AML-193 (cell line): ENCODE measurements at regions not wholly inside any gene's neighbourhood (a gene's known extent, or its start where the extent isn't known, plus 50 kb on each side); places are given as distances from the start of the nearest gene placed in this dataset.

Experiments used
- DNase-seq, 2 experiments: peaks; one replicate each; lab custom pipeline; 2025; lab: John Stamatoyannopoulos, UW

- DNase-seq = no peak
Measured at GRCh38 chr4:35052546-35052945, 1191.8 kb downstream of the ARAP2 start.

- DNase-seq = no peak
Measured at GRCh38 chr4:35063031-35063570, 1181.2 kb downstream of the ARAP2 start.

- DNase-seq = no peak
Measured at GRCh38 chr4:35066406-35066805, 1177.9 kb downstream of the ARAP2 start.

GRCh38 chr4:35080799-35081198, 1163.5 kb downstream of the ARAP2 start:
- no peak for DNase-seq

GRCh38 chr4:35087218-35087617, 1157.1 kb downstream of the ARAP2 start:
- DNase-seq = no peak

- DNase-seq = no peak
Measured at GRCh38 chr4:35100932-35101331, 1143.4 kb downstream of the ARAP2 start.

GRCh38 chr4:35102066-35102465, 1142.2 kb downstream of the ARAP2 start:
- DNase-seq = no peak

GRCh38 chr4:35105486-35105885, 1138.8 kb downstream of the ARAP2 start:
- no peak for DNase-seq

GRCh38 chr4:35106091-35106734, 1138.1 kb downstream of the ARAP2 start:
- DNase-seq = no peak

GRCh38 chr4:35124106-35124505, 1120.2 kb downstream of the ARAP2 start:
- no peak for DNase-seq

GRCh38 chr4:35125995-35126712, 1118.2 kb downstream of the ARAP2 start:
- DNase-seq = no peak

- DNase-seq = no peak
Measured at GRCh38 chr4:35138449-35138848, 1105.9 kb downstream of the ARAP2 start.

- no peak for DNase-seq
Measured at GRCh38 chr4:35147761-35148160, 1096.6 kb downstream of the ARAP2 start.

GRCh38 chr4:35151816-35152572, 1092.3 kb downstream of the ARAP2 start:
- peak in 1 of 2 experiments; percentile 2 for DNase-seq

GRCh38 chr4:35163168-35163567, 1081.1 kb downstream of the ARAP2 start:
- DNase-seq = no peak

- DNase-seq = no peak
Measured at GRCh38 chr4:35164063-35164462, 1080.3 kb downstream of the ARAP2 start.

- DNase-seq = no peak
Measured at GRCh38 chr4:35166466-35166865, 1077.8 kb downstream of the ARAP2 start.

- no peak for DNase-seq
Measured at GRCh38 chr4:35167385-35167784, 1076.9 kb downstream of the ARAP2 start.

- DNase-seq = no peak
Measured at GRCh38 chr4:35175487-35175886, 1068.8 kb downstream of the ARAP2 start.

- no peak for DNase-seq
Measured at GRCh38 chr4:35175894-35176293, 1068.4 kb downstream of the ARAP2 start.

- no peak for DNase-seq
Measured at GRCh38 chr4:35182451-35182850, 1061.9 kb downstream of the ARAP2 start.

GRCh38 chr4:35189988-35190613, 1054.2 kb downstream of the ARAP2 start:
- DNase-seq = no peak
